ENCODE measurements at regions not wholly inside any gene's neighbourhood (a gene's known extent, or its start where the extent isn't known, plus 50 kb on each side); places are given as distances from the start of the nearest gene placed in this dataset.

DNA sequence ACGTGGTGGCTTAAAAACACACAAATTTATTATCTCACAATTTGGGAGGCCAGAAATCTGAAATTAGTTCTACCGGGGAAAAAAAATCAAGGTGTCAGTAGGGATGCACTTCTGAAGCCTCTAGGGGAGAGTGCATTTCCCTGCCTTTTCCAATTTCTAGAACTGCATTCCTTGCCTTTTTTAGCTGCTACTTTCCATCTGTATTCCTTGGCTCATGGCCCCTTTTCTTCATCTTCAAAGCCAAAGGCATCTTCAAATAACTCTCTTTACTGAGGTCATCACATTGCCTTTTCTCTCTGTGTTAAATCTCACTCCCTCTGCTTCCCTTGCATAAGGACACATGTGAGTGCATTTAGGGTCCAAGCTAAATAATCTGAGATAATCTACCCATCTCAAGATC is 69.5 kb upstream of the NEO1 start:
- WGBS (ENCODE audit: extremely low coverage, insufficient read length, low lambda C conversion rate): no CpG with 5 or more reads among the region's 2 CpGs
- Mint-ChIP-seq H3K27ac (no peak overlapping the region), H3K36me3 (ENCODE audit: insufficient read depth in 1 of 3, low read depth in 3 of 3) (no peaks in the 10 kb centered on the region), H3K9me3 (no peaks in the 10 kb centered on the region; a peak in 1 of 5 replicates), H3K27me3 (ENCODE audit: low read depth) (peaks cover 3% of the 10 kb centered on the region; the same call in 1 of the 2 replicates), H3K4me1 (peaks cover 0 to 6% of the 10 kb centered on the region in 2 experiments; a peak in 1 of 4 replicates), H3K4me3 (no peak overlapping the region)
- Histone ChIP-seq H2BK15ac (ENCODE audit: low read depth, low read length) (no peak overlapping the region), H3K14ac (ENCODE audit: insufficient read depth, low read length) (no peak overlapping the region), H3K79me2 (ENCODE audit: insufficient read depth, low read length) (no peaks in the 10 kb centered on the region), H2BK12ac (ENCODE audit: insufficient read length, low read depth, low read length) (no peak overlapping the region), H3K23ac (ENCODE audit: insufficient read length, low read depth, low read length) (no peak overlapping the region), H3K4me2 (ENCODE audit: insufficient read depth, insufficient read length, low read length) (no peak overlapping the region), H3K4me1 (ENCODE audit: insufficient read depth, low read length) (no peaks in the 10 kb centered on the region), H4K20me1 (ENCODE audit: control insufficient read depth, insufficient read depth, insufficient read length) (no peaks in the 10 kb centered on the region), H3K27ac (ENCODE audit: insufficient read length, low read depth, low read length) (no peak overlapping the region), H3K79me1 (ENCODE audit: insufficient read depth, low read depth, low read length, poor library complexity, severe bottlenecking) (no peaks in the 10 kb centered on the region), H2BK20ac (ENCODE audit: low read depth, low read length, poor library complexity, severe bottlenecking) (no peak overlapping the region), H3K27me3 (ENCODE audit: insufficient read depth, low read length) (no peaks in the 10 kb centered on the region), H2BK120ac (ENCODE audit: low read depth, low read length, poor library complexity, severe bottlenecking) (no peak overlapping the region), H2AFZ (ENCODE audit: low read length) (no peak overlapping the region), H3T11ph (ENCODE audit: low read length) (no peak overlapping the region), H4K5ac (ENCODE audit: insufficient read length, low read depth, low read length) (no peak overlapping the region), H4K91ac (ENCODE audit: insufficient read length, low read depth, low read length) (no peak overlapping the region), H3K9me3 (ENCODE audit: control insufficient read depth, low read depth, low read length) (no peaks in the 10 kb centered on the region), H2AK5ac (ENCODE audit: insufficient read length, low read length) (no peak overlapping the region), H3K18ac (ENCODE audit: insufficient read length, low read depth, low read length) (no peak overlapping the region), H2BK5ac (ENCODE audit: insufficient read length, low read length) (no peak overlapping the region), H4K8ac (replicated peaks; ENCODE audit: insufficient read length, low read depth, low read length) (no peak overlapping the region), H3K9ac (ENCODE audit: extremely low read depth, insufficient read length, low read length) (no peak overlapping the region), H3K4ac (ENCODE audit: low read depth, low read length) (no peak overlapping the region), H3K56ac (ENCODE audit: insufficient read length, low read depth, low read length) (no peak overlapping the region), H3K23me2 (ENCODE audit: insufficient read length, low read depth, low read length, poor library complexity, severe bottlenecking) (no peaks in the 10 kb centered on the region)
- no peak for DNase-seq
- TF ChIP-seq CTCF (conservative IDR thresholded peaks at IDR 0.05): no peak
